DND-41 (cell line): ENCODE measurements at regions not wholly inside any gene's neighbourhood (a gene's known extent, or its start where the extent isn't known, plus 50 kb on each side); places are given as distances from the start of the nearest gene placed in this dataset.

Experiments
- ATAC-seq: fragments of 200-7000 bp; cut with Tn5 transposase; 3 replicates; pipeline ENCODE4 v1.9.1; 2021; ENCODE audit warnings: low read depth; ENCODE audit not compliant: insufficient read depth
- DNase-seq: peaks from one replicate; pipeline ENCODE4 v3.0.0-alpha.2; 2020
- H2AFZ ChIP-seq: 2 replicates; pipeline ENCODE4 v1.6.0; 2012; ENCODE audit warnings: low read depth, low read length
- H3K27ac ChIP-seq: 2 replicates; pipeline ENCODE4 v1.5.1; 2012; ENCODE audit warnings: low read length, inconsistent platforms
- H3K27me3 ChIP-seq: fragments of 200-600 bp; sonication (generic); 2 replicates; pipeline ENCODE4 v1.6.0; 2012; ENCODE audit warnings: low read length, mild to moderate bottlenecking, inconsistent platforms; ENCODE audit not compliant: insufficient read depth, poor library complexity
- H3K36me3 ChIP-seq: 2 replicates; pipeline ENCODE4 v1.5.1; 2012; ENCODE audit warnings: low read length, inconsistent platforms; ENCODE audit not compliant: insufficient read depth
- H3K4me1 ChIP-seq: 2 replicates; pipeline ENCODE4 v1.5.1; 2012; ENCODE audit warnings: mild to moderate bottlenecking, low read length; ENCODE audit not compliant: insufficient read depth
- H3K4me2 ChIP-seq: 2 replicates; pipeline ENCODE4 v1.6.0; 2012; ENCODE audit warnings: mild to moderate bottlenecking, moderate library complexity, low read length, inconsistent platforms; ENCODE audit not compliant: insufficient read depth
- H3K4me3 ChIP-seq, 2 experiments: fragments of 200-600 bp in 1 of 2; shearing (Covaris generic) in 1 of 2; 2 replicates each; pipeline ENCODE4 v1.5.1; 2012 to 2016; ENCODE audit warnings: inconsistent platforms in 2 of 2, low read length in 2 of 2, mild to moderate bottlenecking in 2 of 2, low read depth in 1 of 2, moderate library complexity in 1 of 2
- H3K79me2 ChIP-seq: 2 replicates; pipeline ENCODE4 v1.6.0; 2012; ENCODE audit warnings: low read length, inconsistent platforms; ENCODE audit not compliant: insufficient read depth
- H3K9ac ChIP-seq: 2 replicates; pipeline ENCODE4 v1.6.0; 2012; ENCODE audit warnings: low read depth, mild to moderate bottlenecking, inconsistent platforms, low read length, moderate library complexity
- H3K9me3 ChIP-seq: 2 replicates; pipeline ENCODE4 v1.5.1; 2012; ENCODE audit warnings: low read length, moderate library complexity, mild to moderate bottlenecking, inconsistent platforms; ENCODE audit not compliant: insufficient read depth, severe bottlenecking
- H4K20me1 ChIP-seq: 2 replicates; pipeline ENCODE4 v1.6.0; 2012; ENCODE audit warnings: low read length; ENCODE audit not compliant: insufficient read depth
- CTCF ChIP-seq: IDR thresholded peaks from 2 replicates; pipeline ENCODE4 v1.5.1; 2012; ENCODE audit warnings: borderline replicate concordance, low read length, moderate library complexity, mild to moderate bottlenecking; ENCODE audit not compliant: poor library complexity, severe bottlenecking; ENCODE audit errors: extremely low read depth
- EZH2 ChIP-seq: IDR thresholded peaks from 3 replicates; pipeline ENCODE4 v1.6.1; 2012; ENCODE audit warnings: borderline replicate concordance, low read depth, mild to moderate bottlenecking, moderate library complexity, low read length, inconsistent platforms; ENCODE audit not compliant: severe bottlenecking

GRCh38 chr5:56507351-56507930 is 274.3 kb upstream of the ANKRD55 start:
- H3K4me2 ChIP-seq = no peak overlapping the region
- no peak overlapping the region for H2AFZ ChIP-seq
- no peak overlapping the region for H3K9ac ChIP-seq
- H3K36me3 ChIP-seq = no peaks in the 10 kb centered on the region
- no peaks in the 10 kb centered on the region for H3K9me3 ChIP-seq
- ATAC-seq (no peak), DNase-seq (no peak)
- no peaks in the 10 kb centered on the region for H3K4me1 ChIP-seq
- H4K20me1 ChIP-seq = no peaks in the 10 kb centered on the region
- no peaks in the 10 kb centered on the region for H3K27me3 ChIP-seq
- no peak for TF ChIP-seq EZH2
- TF ChIP-seq CTCF = no peak
- H3K79me2 ChIP-seq = no peaks in the 10 kb centered on the region
- H3K4me3 ChIP-seq = no peak overlapping the region
- H3K27ac ChIP-seq = no peak overlapping the region

- Histone ChIP-seq H3K4me3 (no peak overlapping the region), H3K79me2 (no peaks in the 10 kb centered on the region), H3K9ac (no peak overlapping the region), H3K36me3 (no peaks in the 10 kb centered on the region), H2AFZ (no peak overlapping the region), H4K20me1 (no peaks in the 10 kb centered on the region), H3K27ac (no peak overlapping the region), H3K9me3 (no peaks in the 10 kb centered on the region), H3K4me1 (no peaks in the 10 kb centered on the region), H3K27me3 (no peaks in the 10 kb centered on the region), H3K4me2 (no peak overlapping the region)
- DNase-seq (no peak), ATAC-seq (no peak)
- TF ChIP-seq CTCF (no peak), EZH2 (no peak)
These were observed 273.3 kb upstream of the ANKRD55 start for GRCh38 chr5:56506211-56506965.

- H3K36me3 ChIP-seq = no peaks in the 10 kb centered on the region
- H3K4me1 ChIP-seq = no peaks in the 10 kb centered on the region
- no peak overlapping the region for H3K4me2 ChIP-seq
- no peak overlapping the region for H3K4me3 ChIP-seq
- no peaks in the 10 kb centered on the region for H3K79me2 ChIP-seq
- no peak for TF ChIP-seq EZH2
- no peak for TF ChIP-seq CTCF
- no peaks in the 10 kb centered on the region for H3K27me3 ChIP-seq
- H2AFZ ChIP-seq = no peak overlapping the region
- DNase-seq = no peak
- ATAC-seq = no peak
- no peaks in the 10 kb centered on the region for H3K9me3 ChIP-seq
- no peak overlapping the region for H3K27ac ChIP-seq
- H4K20me1 ChIP-seq = no peaks in the 10 kb centered on the region
- H3K9ac ChIP-seq = no peak overlapping the region
These were observed 270.8 kb upstream of the ANKRD55 start for GRCh38 chr5:56503929-56504328.
